SH-SY5Y (cell line): ENCODE measurements at regions not wholly inside any gene's neighbourhood (a gene's known extent, or its start where the extent isn't known, plus 50 kb on each side); places are given as distances from the start of the nearest gene placed in this dataset.

Source experiments
- GATA2 ChIP-seq: IDR thresholded peaks from 2 replicates; pipeline ENCODE4 v1.6.1; 2011; ENCODE audit warnings: mild to moderate bottlenecking, low read depth, low read length
- GATA3 ChIP-seq: IDR thresholded peaks from 2 replicates; pipeline ENCODE4 v1.6.1; 2011; ENCODE audit warnings: low read depth, mild to moderate bottlenecking, low read length, moderate library complexity

GRCh38 chr2:164091673-164092072 is 355.9 kb upstream of the FIGN start:
- TF ChIP-seq GATA2 (no peak), GATA3 (no peak)
